ENCODE measurements at regions not wholly inside any gene's neighbourhood (a gene's known extent, or its start where the extent isn't known, plus 50 kb on each side); places are given as distances from the start of the nearest gene placed in this dataset.

DNA sequence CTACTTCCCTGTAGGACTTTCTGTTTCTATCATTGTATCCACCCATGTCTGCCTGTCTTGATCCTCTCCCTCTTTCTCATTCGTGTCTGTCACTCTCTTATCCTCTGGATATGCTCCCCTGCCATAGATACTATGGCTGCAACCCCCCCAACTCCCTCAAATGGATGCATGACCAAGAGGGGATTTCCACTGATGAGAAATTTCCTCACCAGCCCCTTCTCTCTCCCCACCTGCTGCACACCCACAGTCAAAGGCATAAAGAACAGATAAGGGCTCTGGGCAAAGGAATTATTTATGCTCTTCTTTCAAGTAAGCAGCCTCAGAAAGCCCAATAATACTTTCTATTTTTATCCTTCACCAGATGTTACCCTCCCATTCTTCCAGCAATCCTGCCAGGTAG, 121.3 kb downstream of the FOXI3 start:
- Histone ChIP-seq H3K4me3 (no peak overlapping the region), H3K36me3 (no peaks in the 10 kb centered on the region), H3K4me1 (no peaks in the 10 kb centered on the region), H3K27me3 (no peaks in the 10 kb centered on the region), H3K27ac (no peak overlapping the region), H3K9me3 (no peaks in the 10 kb centered on the region)
- TF ChIP-seq EP300 (IDR thresholded peaks at IDR 0.05): no peak
- TF ChIP-seq POLR2A (IDR thresholded peaks at IDR 0.05): no peak
- TF ChIP-seq, protein P1, sequence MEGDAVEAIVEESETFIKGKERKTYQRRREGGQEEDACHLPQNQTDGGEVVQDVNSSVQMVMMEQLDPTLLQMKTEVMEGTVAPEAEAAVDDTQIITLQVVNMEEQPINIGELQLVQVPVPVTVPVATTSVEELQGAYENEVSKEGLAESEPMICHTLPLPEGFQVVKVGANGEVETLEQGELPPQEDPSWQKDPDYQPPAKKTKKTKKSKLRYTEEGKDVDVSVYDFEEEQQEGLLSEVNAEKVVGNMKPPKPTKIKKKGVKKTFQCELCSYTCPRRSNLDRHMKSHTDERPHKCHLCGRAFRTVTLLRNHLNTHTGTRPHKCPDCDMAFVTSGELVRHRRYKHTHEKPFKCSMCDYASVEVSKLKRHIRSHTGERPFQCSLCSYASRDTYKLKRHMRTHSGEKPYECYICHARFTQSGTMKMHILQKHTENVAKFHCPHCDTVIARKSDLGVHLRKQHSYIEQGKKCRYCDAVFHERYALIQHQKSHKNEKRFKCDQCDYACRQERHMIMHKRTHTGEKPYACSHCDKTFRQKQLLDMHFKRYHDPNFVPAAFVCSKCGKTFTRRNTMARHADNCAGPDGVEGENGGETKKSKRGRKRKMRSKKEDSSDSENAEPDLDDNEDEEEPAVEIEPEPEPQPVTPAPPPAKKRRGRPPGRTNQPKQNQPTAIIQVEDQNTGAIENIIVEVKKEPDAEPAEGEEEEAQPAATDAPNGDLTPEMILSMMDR (IDR thresholded peaks at IDR 0.05): no peak
- WGBS, 2 donors: 68 to 70% methylated on average over 1 of the region's 1 CpG
- DNase-seq (ENCODE audit: low spot score in 2 of 2): no peak

DNA sequence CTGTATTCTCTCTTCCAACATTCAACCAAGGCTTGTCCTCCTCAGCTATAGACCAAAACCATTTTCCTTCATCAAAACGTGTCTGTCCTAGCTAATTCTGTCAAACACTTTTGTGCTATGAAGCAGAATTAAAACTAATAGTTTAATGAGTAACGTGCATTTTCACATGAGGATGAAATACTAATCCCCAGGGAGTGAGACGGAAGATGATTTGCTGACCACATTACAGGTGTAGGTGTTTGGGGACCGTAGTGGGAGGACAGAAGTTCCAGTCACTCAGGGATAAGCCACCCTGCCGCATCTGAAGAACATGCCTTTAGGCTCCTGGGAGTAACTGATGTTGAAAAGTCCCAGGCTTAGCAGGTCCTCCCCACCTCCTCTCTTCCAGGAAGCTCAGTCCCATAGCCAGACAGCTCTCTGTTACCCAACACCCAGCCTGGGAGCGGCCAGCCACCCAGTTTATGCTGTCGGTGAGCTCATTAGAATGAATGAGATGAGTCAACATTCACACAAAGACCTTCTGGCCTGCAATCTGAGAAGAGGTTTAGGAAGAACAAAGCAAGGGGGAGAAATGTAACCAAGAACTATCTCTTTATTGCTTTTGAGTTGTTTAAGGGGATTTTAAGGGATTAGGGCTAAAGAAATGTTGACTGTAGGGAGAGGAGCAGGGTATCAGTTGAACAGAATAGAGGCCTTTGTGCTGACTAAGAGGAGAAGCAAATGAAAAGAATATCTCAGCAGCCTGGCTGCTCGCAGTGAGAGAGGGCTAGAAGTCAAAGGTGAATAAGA, 122.5 kb downstream of the FOXI3 start:
- TF ChIP-seq, protein P1 (IDR thresholded peaks at IDR 0.05): no peak
- 51 to 53% methylated on average over 8 of the region's 8 CpGs for WGBS, 2 donors
- DNase-seq (ENCODE audit: low spot score in 2 of 2): no peak
- H3K9me3 ChIP-seq: no peaks in the 10 kb centered on the region
- H3K4me3 ChIP-seq: no peak overlapping the region
- no peaks in the 10 kb centered on the region for H3K27me3 ChIP-seq
- H3K4me1 ChIP-seq: no peaks in the 10 kb centered on the region
- no peaks in the 10 kb centered on the region for H3K36me3 ChIP-seq
- no peak overlapping the region for H3K27ac ChIP-seq

DNA sequence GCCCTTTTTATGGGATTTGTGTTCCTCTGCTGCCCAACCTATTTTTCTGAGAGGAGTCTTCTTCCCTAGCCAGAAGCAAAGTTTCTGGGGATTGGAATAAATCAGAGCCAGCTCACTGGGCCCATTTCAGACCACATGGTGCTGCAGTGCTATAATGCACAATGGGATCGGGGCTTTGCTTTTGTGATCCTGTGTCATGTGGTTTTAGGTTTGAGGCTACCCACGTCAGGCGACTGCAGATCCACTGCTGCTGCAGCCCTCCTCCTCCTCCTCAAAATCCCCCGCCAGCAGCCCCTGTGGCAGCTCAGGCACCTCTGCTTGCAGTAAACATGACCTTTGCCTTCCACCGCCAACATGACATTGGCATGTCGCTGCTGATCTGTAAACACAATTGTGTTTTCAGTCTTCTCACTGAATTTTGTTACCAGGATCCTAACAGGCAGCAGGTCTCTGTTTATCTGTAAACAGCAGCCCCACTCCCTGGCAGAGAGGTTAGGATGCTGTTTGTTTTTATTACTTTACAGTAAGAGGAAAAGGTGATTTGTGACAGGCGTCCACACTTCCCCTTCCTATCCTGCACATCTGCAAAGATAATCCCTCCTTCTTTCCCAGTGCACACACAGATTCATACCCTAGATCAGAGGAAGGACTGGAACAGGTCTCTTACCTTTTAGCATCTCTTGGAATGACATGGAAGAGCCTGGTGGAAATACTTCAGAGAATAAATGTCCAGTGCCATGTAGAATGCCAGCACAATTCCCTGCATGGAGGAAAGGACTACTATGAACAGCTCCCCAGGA, 130.8 kb downstream of the FOXI3 start:
- Histone ChIP-seq H3K4me3 (no peak overlapping the region), H3K36me3 (no peaks in the 10 kb centered on the region), H3K9me3 (no peaks in the 10 kb centered on the region), H3K4me1 (no peaks in the 10 kb centered on the region), H3K27me3 (no peaks in the 10 kb centered on the region), H3K27ac (no peak overlapping the region)
- no peak for DNase-seq (ENCODE audit: low spot score in 2 of 2)
- TF ChIP-seq POLR2A (IDR thresholded peaks at IDR 0.05) (no peak), EP300 (IDR thresholded peaks at IDR 0.05) (no peak)
- TF ChIP-seq, protein P1 (IDR thresholded peaks at IDR 0.05): no peak
- 25 to 30% methylated on average over 7 of the region's 7 CpGs for WGBS, 2 donors

DNA sequence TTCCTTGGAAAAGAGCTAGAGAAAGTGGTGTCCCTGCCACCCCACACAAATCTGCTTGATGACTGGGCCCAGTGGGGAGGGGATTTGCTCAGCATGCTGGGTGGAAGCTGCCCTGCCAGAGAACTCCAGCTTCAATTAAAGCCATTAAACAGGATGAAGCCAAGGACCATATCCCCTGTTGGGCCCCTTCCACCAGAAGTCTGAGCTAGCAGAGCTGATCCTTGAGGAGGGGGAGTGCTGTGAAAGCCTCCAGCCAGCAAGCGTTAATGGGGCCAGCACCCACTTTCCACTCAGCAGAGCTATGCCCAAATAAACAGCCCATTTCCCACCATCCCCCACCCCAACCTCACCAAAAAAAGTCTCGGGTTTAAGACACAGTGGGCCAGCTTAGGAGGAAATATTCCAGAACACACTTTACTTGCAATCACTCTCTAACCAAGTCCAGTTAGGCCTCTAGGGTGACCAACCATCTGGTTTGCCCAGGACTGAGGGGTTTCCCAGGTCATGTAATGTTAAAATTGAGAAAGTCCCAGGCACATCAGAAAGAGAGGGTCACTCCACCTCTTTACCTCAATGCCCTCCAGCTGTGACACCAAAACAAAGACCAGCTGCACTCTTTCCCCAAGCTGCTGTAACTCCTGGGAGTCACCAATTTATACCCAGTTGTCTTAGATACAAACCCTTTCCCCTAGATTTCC, 132.3 kb downstream of the FOXI3 start:
- H3K4me3 ChIP-seq: no peak overlapping the region
- H3K9me3 ChIP-seq: no peaks in the 10 kb centered on the region
- no peak for DNase-seq (ENCODE audit: low spot score in 2 of 2)
- no peaks in the 10 kb centered on the region for H3K27me3 ChIP-seq
- no peaks in the 10 kb centered on the region for H3K4me1 ChIP-seq
- TF ChIP-seq POLR2A (IDR thresholded peaks at IDR 0.05) (no peak), EP300 (IDR thresholded peaks at IDR 0.05) (no peak)
- TF ChIP-seq, protein P1 (IDR thresholded peaks at IDR 0.05): no peak
- H3K36me3 ChIP-seq: no peaks in the 10 kb centered on the region
- H3K27ac ChIP-seq: no peak overlapping the region
- 58 to 62% methylated on average over 2 of the region's 2 CpGs for WGBS, 2 donors

DNA sequence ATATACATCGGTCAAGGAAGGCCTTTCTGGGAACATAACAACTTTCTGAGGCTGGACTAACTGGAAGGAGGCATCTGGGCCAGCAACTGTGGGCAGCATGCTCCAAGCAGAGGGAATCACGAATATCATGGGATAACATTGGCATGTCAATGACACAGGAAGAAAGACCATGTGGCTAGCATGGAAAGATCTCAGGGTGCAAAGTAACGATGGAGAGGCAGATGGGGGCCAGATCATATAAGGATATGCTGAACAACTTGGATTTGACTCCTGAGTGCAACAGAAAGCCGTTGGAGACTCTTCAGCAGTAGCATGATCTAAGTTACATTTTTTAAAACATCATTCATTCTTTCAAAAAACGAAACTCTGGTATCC, 133.6 kb downstream of the FOXI3 start:
- Histone ChIP-seq H3K9me3 (no peaks in the 10 kb centered on the region), H3K4me1 (no peaks in the 10 kb centered on the region), H3K4me3 (no peak overlapping the region), H3K36me3 (no peaks in the 10 kb centered on the region), H3K27ac (no peak overlapping the region), H3K27me3 (no peaks in the 10 kb centered on the region)
- DNase-seq (ENCODE audit: low spot score in 2 of 2): no peak
- WGBS, 2 donors: 76 to 79% methylated on average over 5 of the region's 5 CpGs
- TF ChIP-seq EP300 (IDR thresholded peaks at IDR 0.05) (no peak), POLR2A (IDR thresholded peaks at IDR 0.05) (no peak)
- TF ChIP-seq, protein P1 (IDR thresholded peaks at IDR 0.05): no peak

Data from tibial nerve (tissue), 4 donors.